IMR-90 (cell line): ENCODE measurements at regions not wholly inside any gene's neighbourhood (a gene's known extent, or its start where the extent isn't known, plus 50 kb on each side); places are given as distances from the start of the nearest gene placed in this dataset.
"Not testable (repeated sequence)": the region's sequence is repeated elsewhere in the genome, so short reads cannot be mapped to it uniquely, and the experiment has no call there.

Source experiments
- ATAC-seq: fragments of 200-7000 bp; cut with Tn5 transposase; 2 replicates; pipeline ENCODE4 v1.9.1; 2020; ENCODE audit warnings: low read depth, mild to moderate bottlenecking, moderate library complexity
- BruUV-seq: library from RNA; stranded (reverse); fragments of 400-500 nt; replicated peaks from 2 replicates; lab custom pipeline; 2021; lab: Mats Ljungman, UMichigan
- CTCF ChIA-PET: fragments of 300-600 bp; formaldehyde crosslinking; extraction: SDS; loops from one replicate; lab custom pipeline; 2021; ENCODE audit warnings: antibody characterized with exemption; lab: Yijun Ruan, JAX
- POLR2A ChIA-PET: fragments of 300-600 bp; sonication (Branson Sonifier 250); formaldehyde crosslinking; loops from one replicate; lab custom pipeline; 2022; ENCODE audit warnings: antibody characterized with exemption; ENCODE audit not compliant: unreplicated experiment; lab: Charles Lee
- DNase-seq: peaks from one replicate; pipeline ENCODE4 v3.0.0; 2013
- H2AFZ ChIP-seq: replicated peaks from 2 replicates; pipeline ENCODE3; 2013; ENCODE audit warnings: low read length, mild to moderate bottlenecking; ENCODE audit not compliant: poor library complexity
- H2AK5ac ChIP-seq: 2 replicates; pipeline ENCODE4 v1.6.1; 2013; ENCODE audit warnings: low read depth, low read length, inconsistent platforms
- H2AK9ac ChIP-seq: replicated peaks from 2 replicates; pipeline ENCODE3; 2013; ENCODE audit warnings: mild to moderate bottlenecking, low read depth, low read length, moderate library complexity; ENCODE audit not compliant: poor library complexity
- H2BK120ac ChIP-seq: 2 replicates; pipeline ENCODE4 v1.6.1; 2013; ENCODE audit warnings: low read depth, low read length, inconsistent platforms
- H2BK15ac ChIP-seq: 3 replicates; pipeline ENCODE4 v1.6.1; 2013; ENCODE audit warnings: low read depth, low read length, inconsistent platforms
- H2BK20ac ChIP-seq: 2 replicates; pipeline ENCODE4 v1.6.1; 2013; ENCODE audit warnings: low read depth, mild to moderate bottlenecking, inconsistent platforms, low read length, moderate library complexity
- H2BK5ac ChIP-seq: 2 replicates; pipeline ENCODE4 v1.6.1; 2013; ENCODE audit warnings: mild to moderate bottlenecking, low read depth, low read length, inconsistent platforms; ENCODE audit not compliant: poor library complexity, severe bottlenecking
- H3K14ac ChIP-seq: replicated peaks from 2 replicates; pipeline ENCODE4 v1.6.1; 2013; ENCODE audit warnings: low read depth, low read length, inconsistent platforms
- H3K18ac ChIP-seq: 2 replicates; pipeline ENCODE4 v1.6.1; 2013; ENCODE audit warnings: low read depth, low read length, control low read depth
- H3K23ac ChIP-seq: 2 replicates; pipeline ENCODE4 v1.6.1; 2013; ENCODE audit warnings: low read depth, low read length, inconsistent platforms
- H3K27ac ChIP-seq: 2 replicates; pipeline ENCODE4 v1.5.1; 2013; ENCODE audit warnings: mild to moderate bottlenecking, control low read depth, low read length; ENCODE audit not compliant: insufficient read depth
- H3K27me3 ChIP-seq: 2 replicates; pipeline ENCODE4 v1.6.1; 2013; ENCODE audit warnings: low read length; ENCODE audit not compliant: control insufficient read depth, insufficient read depth
- H3K36me3 ChIP-seq: 2 replicates; pipeline ENCODE4 v1.6.1; 2013; ENCODE audit warnings: low read length, mixed read lengths; ENCODE audit not compliant: control insufficient read depth, insufficient read depth
- H3K4ac ChIP-seq: 2 replicates; pipeline ENCODE4 v1.6.1; 2013; ENCODE audit warnings: low read depth, low read length, inconsistent platforms
- H3K4me1 ChIP-seq: 2 replicates; pipeline ENCODE4 v1.6.1; 2013; ENCODE audit warnings: low read length, mixed read lengths; ENCODE audit not compliant: control insufficient read depth, insufficient read depth
- H3K4me2 ChIP-seq: 2 replicates; pipeline ENCODE4 v1.6.1; 2013; ENCODE audit warnings: low read depth, mild to moderate bottlenecking, control low read depth, low read length, moderate library complexity
- H3K4me3 ChIP-seq: 2 replicates; pipeline ENCODE4 v1.5.1; 2013; ENCODE audit warnings: low read depth, mild to moderate bottlenecking, control low read depth, low read length, moderate library complexity; ENCODE audit not compliant: insufficient read depth
- H3K56ac ChIP-seq: 2 replicates; pipeline ENCODE4 v1.6.1; 2013; ENCODE audit warnings: low read length, inconsistent platforms; ENCODE audit not compliant: insufficient read depth; ENCODE audit errors: extremely low read depth
- H3K79me1 ChIP-seq, 2 experiments: 2 replicates each; pipeline ENCODE4 v1.6.1; 2013; ENCODE audit warnings: low read length in 2 of 2, inconsistent platforms in 1 of 2, low read depth in 1 of 2
- H3K9ac ChIP-seq: 2 replicates; pipeline ENCODE4 v1.6.1; 2013; ENCODE audit warnings: low read depth, low read length, control low read depth
- H3K9me1 ChIP-seq: 2 replicates; pipeline ENCODE4 v1.6.1; 2013; ENCODE audit warnings: low read length, inconsistent platforms; ENCODE audit not compliant: insufficient read depth
- H3K9me3 ChIP-seq: 2 replicates; pipeline ENCODE4 v1.6.1; 2013; ENCODE audit warnings: low read length; ENCODE audit not compliant: control insufficient read depth, insufficient read depth
- H4K20me1 ChIP-seq: 2 replicates; pipeline ENCODE4 v1.6.1; 2013; ENCODE audit warnings: low read length, inconsistent platforms; ENCODE audit not compliant: insufficient read depth
- H4K5ac ChIP-seq: 2 replicates; pipeline ENCODE4 v1.6.1; 2013; ENCODE audit warnings: mild to moderate bottlenecking, low read depth, low read length, control low read depth
- H4K8ac ChIP-seq, 2 experiments: 2 replicates each; pipeline ENCODE4 v1.6.1; 2013; ENCODE audit warnings: low read depth in 2 of 2, low read length in 2 of 2, control low read depth in 1 of 2, inconsistent platforms in 1 of 2
- H4K91ac ChIP-seq: 2 replicates; pipeline ENCODE4 v1.6.1; 2013; ENCODE audit warnings: low read depth, low read length, inconsistent platforms; ENCODE audit not compliant: insufficient read depth
- WGBS, 2 experiments: methylation state at CpG; one replicate each; pipeline versions ENCODE4 v1.1.5 to v1.1.7; 2013; ENCODE audit warnings: missing lambda C conversion rate in 2 of 2; ENCODE audit not compliant: insufficient read length in 1 of 2; ENCODE audit errors: extremely low coverage in 2 of 2; 5-methylcytosine and 5-hydroxymethylcytosine counted together
- dilution Hi-C: fragments of 300-500 bp; cut with HindIII; formaldehyde crosslinking; loops from one replicate; pipeline ENCODE4 v1.14.3; 2018; ENCODE audit warnings: low sequenced_read_pairs; ENCODE audit not compliant: unreplicated experiment
- in situ Hi-C: fragments of 300-500 bp; cut with MboI; formaldehyde crosslinking; loops from 3 replicates; pipeline ENCODE4 v1.14.3; 2019; ENCODE audit warnings: low sequenced_read_pairs, inconsistent platforms, mixed read lengths
- intact Hi-C: fragments of 100-400 bp; cut with micrococcal nuclease; formaldehyde crosslinking; loops from 2 replicates; pipeline ENCODE4 v1.10.0; 2022

GRCh38 chr4:163700383-163700782 lies 205.9 kb downstream of the TMA16 start:
- H3K9me1 ChIP-seq, H4K8ac ChIP-seq, H3K9me3 ChIP-seq, H3K4me3 ChIP-seq, intact Hi-C loops, H2BK120ac ChIP-seq, H3K27me3 ChIP-seq, H3K56ac ChIP-seq, H2BK5ac ChIP-seq, H3K79me1 ChIP-seq, H3K9ac ChIP-seq, BruUV-seq, in situ Hi-C loops, H2BK20ac ChIP-seq, H2AK5ac ChIP-seq, H3K23ac ChIP-seq, H3K14ac ChIP-seq, H3K4me2 ChIP-seq, POLR2A ChIA-PET, H2AK9ac ChIP-seq, ATAC-seq, H4K20me1 ChIP-seq, H2BK15ac ChIP-seq, H3K36me3 ChIP-seq, H2AFZ ChIP-seq, DNase-seq, H4K91ac ChIP-seq, H3K18ac ChIP-seq, H4K5ac ChIP-seq, H3K4me1 ChIP-seq, H3K27ac ChIP-seq, H3K4ac ChIP-seq, dilution Hi-C loops: not testable (repeated sequence)
- CTCF ChIA-PET: interaction anchor here (0.9 kb wide), 1 partner anchor 9 kb away, joined by 3 read pairs; no protein-coding TSS in a partner anchor
- no CpG with 5 or more reads among the region's 4 CpGs for WGBS, 2 experiments
